ENCODE measurements at regions not wholly inside any gene's neighbourhood (a gene's known extent, or its start where the extent isn't known, plus 50 kb on each side); places are given as distances from the start of the nearest gene placed in this dataset.

DNA sequence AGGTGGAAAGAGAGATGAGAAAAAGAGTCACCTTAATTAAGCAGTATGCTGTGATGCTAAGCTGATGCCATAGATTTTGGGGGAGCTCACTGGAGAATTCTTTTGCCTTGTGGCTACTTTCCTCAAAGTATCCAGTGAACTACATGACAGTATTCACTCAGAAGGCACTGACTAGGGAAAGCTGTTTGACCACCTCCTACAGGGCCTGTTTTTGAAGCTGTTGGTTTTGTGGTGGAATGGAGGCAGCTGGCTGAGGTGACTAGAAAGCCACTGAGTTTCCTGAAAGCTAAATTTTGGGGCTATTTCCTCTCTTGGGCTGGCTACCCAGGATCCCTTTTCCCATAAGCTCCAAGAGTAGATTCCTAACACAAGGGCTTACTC, 124.8 kb upstream of the EOLA2 start:
- DNase-seq (ENCODE audit: extremely low read depth in 1 of 4, low spot score in 3 of 4) (no peak), FAIRE-seq (no peak), ATAC-seq (no peak)
- no peak for TF ChIP-seq ZFX (CRISPR knock-in tag; IDR thresholded peaks at IDR 0.05)
- TF ChIP-seq KDM4B (IDR thresholded peaks at IDR 0.05; ENCODE audit: borderline replicate concordance in 2 of 2, low read depth in 1 of 2): no peak
- TF ChIP-seq PHF20 (IDR thresholded peaks at IDR 0.05; ENCODE audit: partially characterized antibody): no peak
- no peak for TF ChIP-seq L3MBTL2 (IDR thresholded peaks at IDR 0.05)
- TF ChIP-seq, protein P1, sequence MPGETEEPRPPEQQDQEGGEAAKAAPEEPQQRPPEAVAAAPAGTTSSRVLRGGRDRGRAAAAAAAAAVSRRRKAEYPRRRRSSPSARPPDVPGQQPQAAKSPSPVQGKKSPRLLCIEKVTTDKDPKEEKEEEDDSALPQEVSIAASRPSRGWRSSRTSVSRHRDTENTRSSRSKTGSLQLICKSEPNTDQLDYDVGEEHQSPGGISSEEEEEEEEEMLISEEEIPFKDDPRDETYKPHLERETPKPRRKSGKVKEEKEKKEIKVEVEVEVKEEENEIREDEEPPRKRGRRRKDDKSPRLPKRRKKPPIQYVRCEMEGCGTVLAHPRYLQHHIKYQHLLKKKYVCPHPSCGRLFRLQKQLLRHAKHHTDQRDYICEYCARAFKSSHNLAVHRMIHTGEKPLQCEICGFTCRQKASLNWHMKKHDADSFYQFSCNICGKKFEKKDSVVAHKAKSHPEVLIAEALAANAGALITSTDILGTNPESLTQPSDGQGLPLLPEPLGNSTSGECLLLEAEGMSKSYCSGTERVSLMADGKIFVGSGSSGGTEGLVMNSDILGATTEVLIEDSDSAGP (CRISPR knock-in tag; IDR thresholded peaks at IDR 0.05): no peak
- Histone ChIP-seq H3K27ac (ENCODE audit: extremely low read depth, low read depth, low read length) (no peak overlapping the region), H3K9me1 (ENCODE audit: control insufficient read depth, insufficient read depth, low read length) (no peaks in the 10 kb centered on the region), H3K79me2 (ENCODE audit: control insufficient read depth, insufficient read depth, low read length) (no peaks in the 10 kb centered on the region), H3K36me3 (ENCODE audit: control insufficient read depth, insufficient read depth, low read length) (no peaks in the 10 kb centered on the region), H2AFZ (ENCODE audit: low read depth, low read length) (no peak overlapping the region), H3K9me3 (replicated peaks; ENCODE audit: control insufficient read depth, insufficient read depth, low read depth, low read length) (no peaks in the 10 kb centered on the region), H3K4me3 (no peak overlapping the region), H3K4me1 (replicated peaks in 1 of 2; ENCODE audit: control insufficient read depth in 2 of 2, insufficient read depth in 2 of 2, low read length in 2 of 2) (no peaks in the 10 kb centered on the region), H3K27me3 (ENCODE audit: control insufficient read depth in 2 of 2, insufficient read depth in 2 of 2, low read length in 2 of 2) (no peaks in the 10 kb centered on the region), H3K9ac (ENCODE audit: insufficient read depth in 1 of 2, low read depth in 2 of 2, low read length in 2 of 2) (no peak overlapping the region), H4K20me1 (replicated peaks; ENCODE audit: control insufficient read depth, insufficient read depth, low read length) (no peaks in the 10 kb centered on the region), H3K4me2 (ENCODE audit: insufficient read depth, low read length) (no peak overlapping the region)
- POLR2A ChIA-PET: interaction anchor here (1.2 kb wide), 1 partner anchor 10 kb away, joined by 3 read pairs; no protein-coding TSS in a partner anchor
- CTCF ChIA-PET (ENCODE audit: low intra/inter-chr PET ratio): no interaction called here
- in situ Hi-C loops (cut with MboI): no loop called here
- no TSS peak for BruUV-seq (replicated peaks)
- intact Hi-C loops (cut with micrococcal nuclease): no loop called here

DNA sequence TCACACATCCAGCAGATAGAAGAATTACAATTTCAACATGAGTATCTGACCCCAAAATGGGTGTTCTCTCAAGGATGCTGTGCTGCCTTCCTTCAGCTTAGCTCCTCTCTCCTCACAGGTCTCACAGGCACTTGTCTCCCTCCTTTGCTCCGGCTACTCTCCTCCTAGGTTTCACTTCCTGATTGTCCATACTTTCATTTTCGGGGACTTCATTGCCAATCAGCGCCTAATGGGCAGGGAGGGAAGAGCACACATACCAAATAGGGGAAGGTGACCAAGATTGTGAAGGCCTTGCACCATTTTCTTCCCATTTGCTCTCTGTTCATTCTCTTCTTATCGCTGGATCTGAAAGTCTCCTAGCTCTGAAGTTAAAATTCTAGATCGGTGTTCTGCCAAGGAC, 125.4 kb upstream of the EOLA2 start:
- WGBS (ENCODE audit: insufficient coverage, low coverage, missing lambda C conversion rate): 6% methylated on average over 5 of the region's 5 CpGs

More for the DNA sequence above, 125.4 kb upstream of the EOLA2 start:
- no peak overlapping the region; the same call in 1 of the 2 replicates for H3K4me2 ChIP-seq (ENCODE audit: insufficient read depth, low read length)
- no peak overlapping the region for H2AFZ ChIP-seq (ENCODE audit: low read depth, low read length)
- intact Hi-C loops (cut with micrococcal nuclease): no loop called here
- no TSS peak for BruUV-seq (replicated peaks)
- ATAC-seq: no peak
- CTCF ChIA-PET (ENCODE audit: low intra/inter-chr PET ratio): no interaction called here
- no peaks in the 10 kb centered on the region for H3K27me3 ChIP-seq (ENCODE audit: control insufficient read depth in 2 of 2, insufficient read depth in 2 of 2, low read length in 2 of 2)
- H3K36me3 ChIP-seq (ENCODE audit: control insufficient read depth, insufficient read depth, low read length): no peaks in the 10 kb centered on the region
- in situ Hi-C loops (cut with MboI): no loop called here
- no peak overlapping the region for H3K9ac ChIP-seq (ENCODE audit: insufficient read depth in 1 of 2, low read depth in 2 of 2, low read length in 2 of 2)
- no peak overlapping the region for H3K4me3 ChIP-seq
- H3K79me2 ChIP-seq (ENCODE audit: control insufficient read depth, insufficient read depth, low read length): no peaks in the 10 kb centered on the region
- DNase-seq (ENCODE audit: extremely low read depth in 1 of 4, low spot score in 3 of 4): no peak
- H3K9me3 ChIP-seq (replicated peaks; ENCODE audit: control insufficient read depth, insufficient read depth, low read depth, low read length): no peaks in the 10 kb centered on the region
- TF ChIP-seq CEBPG (CRISPR knock-in tag; IDR thresholded peaks at IDR 0.05) (no peak), CEBPG (tag; conservative IDR thresholded peaks at IDR 0.05 in 1 of 2, IDR thresholded peaks at IDR 0.05 in 1 of 2) (no peak), ELF1 (tag; IDR thresholded peaks at IDR 0.05) (peak; percentile 48)
- no peaks in the 10 kb centered on the region for H3K4me1 ChIP-seq (replicated peaks in 1 of 2; ENCODE audit: control insufficient read depth in 2 of 2, insufficient read depth in 2 of 2, low read length in 2 of 2)
- H4K20me1 ChIP-seq (replicated peaks; ENCODE audit: control insufficient read depth, insufficient read depth, low read length): no peaks in the 10 kb centered on the region
- FAIRE-seq: no peak
- POLR2A ChIA-PET: interaction anchor here (0.8 kb wide), 1 partner anchor 32 kb away, joined by 3 read pairs; no protein-coding TSS in a partner anchor
- H3K9me1 ChIP-seq (ENCODE audit: control insufficient read depth, insufficient read depth, low read length): no peaks in the 10 kb centered on the region
- no peak overlapping the region for H3K27ac ChIP-seq (ENCODE audit: extremely low read depth, low read depth, low read length)

All from K562 (cell line).